ENCODE measurements at regions not wholly inside any gene's neighbourhood (a gene's known extent, or its start where the extent isn't known, plus 50 kb on each side); places are given as distances from the start of the nearest gene placed in this dataset.

GRCh38 chr6:140437619-140438345 is 1063.3 kb upstream of the CITED2 start:
- TF ChIP-seq POLR2A (IDR thresholded peaks at IDR 0.05) (no peak), CTCF (IDR thresholded peaks at IDR 0.05) (no peak)
- Histone ChIP-seq H3K4me1 (peaks cover 9% of the 10 kb centered on the region), H3K27ac (no peak overlapping the region), H3K36me3 (ENCODE audit: low read depth, missing control alignments) (no peaks in the 10 kb centered on the region), H3K27me3 (no peaks in the 10 kb centered on the region), H3K4me3 (no peak overlapping the region), H3K9me3 (no peaks in the 10 kb centered on the region)
- DNase-seq = no peak
- WGBS, 2 donors = 82 to 84% methylated on average over 5 of the region's 5 CpGs
- intact Hi-C loops (cut with DNase I; ENCODE audit: low total_unique reads) = no loop called here

GRCh38 chr6:140436023-140436811 is 1061.8 kb upstream of the CITED2 start:
- intact Hi-C loops (cut with DNase I; ENCODE audit: low total_unique reads) = no loop called here
- no peak for DNase-seq
- 47 to 54% methylated on average over 2 of the region's 2 CpGs for WGBS, 2 donors
- Histone ChIP-seq H3K27me3 (no peaks in the 10 kb centered on the region), H3K4me1 (peaks cover 9% of the 10 kb centered on the region), H3K9me3 (no peaks in the 10 kb centered on the region), H3K36me3 (ENCODE audit: low read depth, missing control alignments) (no peaks in the 10 kb centered on the region), H3K4me3 (no peak overlapping the region), H3K27ac (no peak overlapping the region)
- TF ChIP-seq CTCF (IDR thresholded peaks at IDR 0.05) (no peak), POLR2A (IDR thresholded peaks at IDR 0.05) (no peak)

GRCh38 chr6:140434761-140435160 is 1060.3 kb upstream of the CITED2 start:
- H3K27me3 ChIP-seq = no peaks in the 10 kb centered on the region
- H3K4me3 ChIP-seq = no peak overlapping the region
- intact Hi-C loops (cut with DNase I; ENCODE audit: low total_unique reads) = no loop called here
- no peak overlapping the region for H3K27ac ChIP-seq
- peaks cover 4% of the 10 kb centered on the region for H3K4me1 ChIP-seq
- DNase-seq = no peak
- H3K36me3 ChIP-seq (ENCODE audit: low read depth, missing control alignments) = no peaks in the 10 kb centered on the region
- no peaks in the 10 kb centered on the region for H3K9me3 ChIP-seq
- no peak for TF ChIP-seq POLR2A (IDR thresholded peaks at IDR 0.05)

- intact Hi-C loops (cut with DNase I; ENCODE audit: low total_unique reads) = no loop called here
- Histone ChIP-seq H3K4me1 (peaks cover 4% of the 10 kb centered on the region), H3K9me3 (no peaks in the 10 kb centered on the region), H3K36me3 (ENCODE audit: low read depth, missing control alignments) (no peaks in the 10 kb centered on the region), H3K27ac (no peak overlapping the region), H3K4me3 (no peak overlapping the region), H3K27me3 (no peaks in the 10 kb centered on the region)
- no peak for DNase-seq
- no peak for TF ChIP-seq POLR2A (IDR thresholded peaks at IDR 0.05)
- no peak for TF ChIP-seq CTCF (IDR thresholded peaks at IDR 0.05)
- 95 to 97% methylated on average over 4 of the region's 4 CpGs for WGBS, 2 donors
These were observed 1058.6 kb upstream of the CITED2 start for GRCh38 chr6:140433072-140433471.

- intact Hi-C loops (cut with DNase I; ENCODE audit: low total_unique reads) = no loop called here
- 92 to 94% methylated on average over 2 of the region's 2 CpGs for WGBS, 2 donors
- no peaks in the 10 kb centered on the region for H3K4me1 ChIP-seq
These were observed 1053.4 kb upstream of the CITED2 start for GRCh38 chr6:140427842-140428241.

More at GRCh38 chr6:140427842-140428241, 1053.4 kb upstream of the CITED2 start:
- Histone ChIP-seq H3K4me3 (no peak overlapping the region), H3K9me3 (no peaks in the 10 kb centered on the region), H3K36me3 (ENCODE audit: low read depth, missing control alignments) (no peaks in the 10 kb centered on the region), H3K27me3 (no peaks in the 10 kb centered on the region), H3K27ac (no peak overlapping the region)
- TF ChIP-seq CTCF (IDR thresholded peaks at IDR 0.05) (no peak), POLR2A (IDR thresholded peaks at IDR 0.05) (no peak)
- DNase-seq = no peak
